Daoy (cell line): ENCODE measurements at regions not wholly inside any gene's neighbourhood (a gene's known extent, or its start where the extent isn't known, plus 50 kb on each side); places are given as distances from the start of the nearest gene placed in this dataset.
A peak's percentile ranks its signal among the peaks of the same experiment; 100 is the strongest.

ENCODE experiments used
- DNase-seq: peaks from one replicate; pipeline ENCODE4 v3.0.0-alpha.2; 2015; ENCODE audit warnings: low read depth

GRCh38 chr10:4265964-4266363, 481.0 kb upstream of the KLF6 start:
- no peak for DNase-seq

DNA sequence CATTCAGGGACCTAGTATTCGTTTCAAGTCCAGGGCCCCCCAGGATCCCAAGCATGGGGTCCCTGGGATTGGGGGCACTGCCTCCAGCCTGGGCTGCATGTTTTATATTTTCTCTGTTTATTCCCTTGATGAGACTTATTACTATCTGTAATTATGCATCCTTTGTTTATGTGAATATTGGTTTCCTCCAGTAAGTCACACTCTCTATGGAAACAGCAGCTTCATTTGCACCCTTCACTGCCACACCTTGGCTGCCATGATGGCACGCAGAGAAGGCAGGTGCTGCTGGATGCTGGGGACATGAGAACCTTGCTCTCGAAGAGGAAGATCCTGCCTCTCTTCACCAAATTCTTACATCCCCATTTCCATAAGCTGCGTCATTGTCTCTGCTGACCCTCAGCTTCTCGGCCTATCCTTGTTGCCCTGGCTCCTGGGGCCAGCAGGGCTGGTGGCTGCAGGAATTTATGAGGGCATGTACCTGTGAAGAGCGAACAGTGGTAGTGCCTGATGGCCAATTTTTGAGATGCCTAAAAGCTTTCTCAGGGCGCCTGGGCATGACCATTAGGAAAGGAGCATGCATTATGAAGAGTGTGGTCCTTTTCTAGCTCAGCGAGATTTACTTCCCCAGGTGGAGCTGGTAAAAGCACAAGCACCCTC, 479.3 kb upstream of the KLF6 start:
- DNase-seq: no peak

DNA sequence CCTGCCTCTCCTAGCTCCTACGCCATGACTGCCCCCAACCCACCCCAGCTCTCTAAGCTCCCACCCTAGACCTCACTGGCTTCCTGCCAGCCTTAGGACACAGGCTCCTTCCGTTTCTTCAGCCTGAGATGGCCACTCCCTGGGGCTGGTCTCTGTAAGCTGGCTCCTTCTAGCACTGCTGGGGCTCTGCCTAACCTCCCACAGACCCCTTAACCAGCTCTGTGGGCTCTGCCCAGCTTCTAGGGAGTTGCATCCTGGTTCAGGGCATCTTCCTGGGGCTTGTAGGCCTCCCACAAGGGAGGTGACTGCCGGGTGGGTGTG, 478.6 kb upstream of the KLF6 start:
- no peak for DNase-seq

DNA sequence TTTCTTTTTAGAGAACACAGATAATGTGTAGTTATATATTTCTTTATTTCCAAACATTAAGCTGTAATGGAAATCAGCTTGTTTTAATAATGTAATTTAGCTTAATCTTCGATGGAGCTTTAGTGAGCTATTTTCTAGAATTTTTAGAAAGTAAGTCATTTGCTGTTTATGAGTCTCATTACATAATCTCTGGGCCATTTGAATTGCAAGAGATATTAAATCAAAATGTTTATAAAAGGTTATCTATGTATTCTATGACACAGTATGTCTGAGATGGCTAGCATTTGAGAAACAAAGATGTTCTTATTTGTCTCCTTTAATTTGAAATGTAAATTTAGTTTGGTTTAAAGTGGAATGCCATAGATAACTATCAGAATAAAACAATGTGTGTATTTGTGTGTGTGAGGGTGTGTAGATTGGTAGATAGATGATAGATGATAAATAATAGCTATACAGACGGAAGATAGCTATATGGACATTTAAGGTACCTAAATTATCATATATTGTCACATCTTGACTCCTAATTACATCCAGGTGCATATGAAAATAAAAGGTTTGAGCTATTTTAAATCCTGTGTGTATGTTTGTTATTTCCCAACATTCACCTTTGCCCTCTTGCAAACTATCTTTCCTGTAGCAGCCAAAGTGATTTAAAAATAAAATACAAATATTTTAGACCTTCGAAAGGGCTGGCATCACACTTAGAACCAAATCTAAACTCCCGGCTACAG, 478.0 kb upstream of the KLF6 start:
- DNase-seq: no peak

DNA sequence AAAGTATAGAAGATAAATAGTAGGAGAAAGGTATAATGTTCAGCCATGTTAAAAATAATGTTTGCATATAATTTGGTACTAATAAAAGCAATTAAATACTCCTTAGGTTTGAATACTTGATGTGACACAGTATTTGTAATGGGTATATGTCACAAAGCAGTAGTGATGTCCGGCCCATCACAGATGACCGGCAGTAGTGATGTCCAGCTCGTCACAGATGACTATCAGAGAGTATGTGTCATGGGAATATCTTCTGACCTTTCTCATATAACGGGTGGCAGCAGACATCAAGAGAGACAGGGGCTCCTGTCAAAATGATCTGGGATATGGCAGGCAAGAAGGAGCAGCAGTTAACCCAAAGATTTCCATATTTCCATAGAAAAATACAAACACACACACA, 477.4 kb upstream of the KLF6 start:
- no peak for DNase-seq

DNA sequence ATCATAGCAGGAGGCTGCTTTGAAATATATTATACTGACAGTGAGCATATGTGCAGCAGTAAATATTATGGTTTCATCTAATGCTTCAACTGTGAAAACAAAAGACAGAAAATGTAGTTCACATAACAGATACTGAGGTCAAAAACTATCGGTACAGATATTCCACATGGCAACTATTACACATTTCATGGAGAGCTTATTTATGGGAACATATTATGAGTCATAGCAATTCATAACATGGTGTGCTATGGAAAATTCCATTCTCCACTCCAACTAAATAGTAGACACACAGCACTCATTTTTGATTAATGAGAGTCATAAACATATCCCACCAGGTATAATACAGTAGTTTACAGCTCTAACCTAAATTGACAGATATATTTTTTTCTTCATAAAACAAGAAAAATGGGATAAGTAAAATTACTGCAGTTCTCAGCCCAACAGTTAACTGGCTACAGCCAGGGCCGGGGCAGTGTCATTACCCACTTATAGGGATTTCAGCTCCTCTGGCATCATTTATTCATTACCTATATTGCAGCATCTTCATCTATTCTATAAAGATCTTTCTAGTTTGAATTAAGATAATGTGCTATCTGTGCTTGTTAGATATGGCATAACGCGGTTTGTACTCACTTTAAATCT, 475.6 kb upstream of the KLF6 start:
- no peak for DNase-seq

DNA sequence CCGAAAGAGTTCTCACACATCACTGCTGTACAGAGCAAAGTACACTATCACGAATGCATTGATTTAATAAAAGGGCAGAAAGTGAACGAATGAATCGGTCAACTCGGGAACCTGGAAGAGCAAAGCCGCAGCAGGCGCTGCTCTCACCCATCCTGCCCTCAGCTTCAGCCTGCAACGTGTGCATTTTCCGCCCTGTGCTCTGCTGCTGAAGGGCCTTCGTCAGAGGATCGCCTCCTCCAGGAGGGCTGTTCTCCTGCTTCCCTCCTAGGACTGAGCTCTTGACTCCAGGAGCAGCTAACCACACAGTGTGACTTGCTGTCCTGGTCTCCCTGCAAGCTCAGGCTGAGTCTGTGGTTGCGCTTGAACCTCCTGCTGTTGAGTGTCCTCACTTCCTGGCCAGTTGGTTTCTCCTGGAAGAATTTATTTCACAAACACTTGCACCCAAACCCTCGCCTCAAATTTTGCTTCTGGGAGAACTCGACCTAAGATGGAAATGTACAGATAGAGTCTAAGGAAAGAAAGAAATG, 473.0 kb upstream of the KLF6 start:
- DNase-seq: no peak

GRCh38 chr10:4256971-4257370, 472.0 kb upstream of the KLF6 start:
- DNase-seq: no peak

DNA sequence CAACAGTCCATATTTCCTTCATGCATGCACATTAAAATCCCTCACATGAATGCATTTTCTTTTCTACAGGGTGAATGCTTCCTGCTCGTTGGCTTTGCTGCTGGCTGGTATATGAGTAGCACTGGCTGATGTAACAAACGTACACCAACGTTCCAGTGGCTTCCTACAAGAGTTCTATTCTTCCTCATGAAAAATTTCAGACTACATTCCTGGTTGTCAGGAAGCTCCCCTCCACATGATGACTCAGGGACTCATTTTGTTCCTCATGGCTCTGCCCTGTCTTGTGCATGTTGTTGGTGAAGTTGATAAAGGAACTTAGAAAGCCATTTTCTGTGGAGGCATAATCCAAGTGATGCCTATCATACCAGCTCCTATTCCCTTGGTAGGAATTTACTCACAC, 470.7 kb upstream of the KLF6 start:
- no peak for DNase-seq

DNA sequence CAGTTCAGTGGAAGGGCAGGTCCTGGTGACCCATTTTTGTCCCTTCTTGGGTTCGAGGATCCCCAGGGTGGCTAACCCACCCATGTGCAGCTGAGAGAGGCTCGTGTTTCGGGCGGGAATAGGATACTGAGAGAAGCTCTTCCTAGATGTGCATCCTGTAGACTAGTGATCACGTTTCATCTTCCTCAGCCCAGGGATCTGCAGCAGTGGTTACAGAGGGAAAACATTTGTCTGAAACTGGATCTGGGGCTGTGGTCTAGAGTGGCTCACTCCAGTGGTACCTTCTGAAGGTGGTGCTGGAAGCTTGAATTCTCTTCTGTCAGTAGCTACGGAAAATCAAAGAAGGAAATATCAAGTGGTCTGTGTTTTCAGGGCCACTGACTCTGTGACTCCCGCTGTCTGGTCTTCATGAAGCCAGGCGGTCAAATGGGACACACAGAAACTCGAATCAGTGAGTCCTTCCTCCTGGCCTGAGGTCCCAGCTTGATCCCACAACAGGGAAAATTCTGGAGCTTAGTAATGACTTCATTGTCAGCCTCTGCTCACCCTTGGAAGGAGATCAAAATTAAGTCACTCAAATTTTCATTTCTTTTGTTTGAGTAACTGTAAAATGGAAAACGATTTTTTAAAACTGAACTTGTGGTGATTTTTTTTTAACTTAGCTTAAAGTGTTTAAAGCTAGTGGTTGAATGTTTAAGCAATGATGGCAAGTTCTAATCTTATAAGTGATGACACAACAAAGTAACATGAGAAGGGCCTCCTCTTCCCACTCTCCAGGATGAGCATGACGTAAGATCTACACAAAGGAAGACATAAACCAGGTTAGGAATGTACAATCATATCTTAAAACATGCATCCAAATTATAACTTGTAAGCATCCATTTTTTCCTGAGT, 469.3 kb upstream of the KLF6 start:
- peak; percentile 32 for DNase-seq

GRCh38 chr10:4252701-4253100, 467.7 kb upstream of the KLF6 start:
- no peak for DNase-seq

GRCh38 chr10:4250587-4250887, 465.5 kb upstream of the KLF6 start:
- no peak for DNase-seq

- DNase-seq: no peak
Measured at GRCh38 chr10:4249841-4250586, 465.0 kb upstream of the KLF6 start.

DNA sequence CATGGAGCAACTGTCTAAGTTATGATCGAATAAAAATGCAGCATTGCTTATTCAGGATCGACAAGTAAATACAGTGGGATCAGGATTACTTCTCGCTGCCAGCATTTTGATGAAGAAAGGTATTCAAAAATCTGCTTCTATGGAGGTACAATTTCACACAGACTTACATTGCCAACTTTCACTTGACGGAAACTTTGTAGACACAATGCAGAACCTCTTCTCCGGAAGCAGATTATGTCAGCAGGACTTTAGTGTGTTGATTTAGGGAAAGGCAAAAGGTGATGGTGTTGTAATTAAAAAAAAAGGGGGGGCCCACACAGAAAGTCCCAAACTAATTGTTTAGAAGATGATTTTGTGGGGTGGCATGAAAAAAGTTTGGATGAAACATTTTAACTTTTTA, 462.4 kb upstream of the KLF6 start:
- no peak for DNase-seq

DNA sequence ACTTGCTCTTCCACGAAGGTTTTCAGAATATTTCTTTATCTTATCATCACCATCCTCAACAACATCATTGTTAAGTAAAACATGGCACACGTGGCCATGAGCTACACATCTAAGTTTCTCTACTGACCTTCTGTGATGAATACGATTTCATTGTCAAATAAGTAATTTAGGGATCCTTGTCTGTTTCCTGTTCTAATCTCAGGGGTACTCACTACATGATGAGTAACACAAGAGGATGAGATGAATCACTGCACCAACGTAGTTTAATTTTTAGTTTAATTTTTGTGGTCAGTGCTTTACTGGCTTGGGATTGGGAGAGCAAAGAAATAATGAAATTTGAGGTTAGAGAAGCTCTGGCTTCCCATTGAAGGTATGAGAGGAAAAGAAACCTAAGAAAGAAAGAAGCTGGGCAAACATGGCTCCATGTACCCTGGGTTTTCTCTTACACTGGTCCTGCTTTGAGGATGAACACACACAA, 461.9 kb upstream of the KLF6 start:
- DNase-seq: peak; percentile 74

DNA sequence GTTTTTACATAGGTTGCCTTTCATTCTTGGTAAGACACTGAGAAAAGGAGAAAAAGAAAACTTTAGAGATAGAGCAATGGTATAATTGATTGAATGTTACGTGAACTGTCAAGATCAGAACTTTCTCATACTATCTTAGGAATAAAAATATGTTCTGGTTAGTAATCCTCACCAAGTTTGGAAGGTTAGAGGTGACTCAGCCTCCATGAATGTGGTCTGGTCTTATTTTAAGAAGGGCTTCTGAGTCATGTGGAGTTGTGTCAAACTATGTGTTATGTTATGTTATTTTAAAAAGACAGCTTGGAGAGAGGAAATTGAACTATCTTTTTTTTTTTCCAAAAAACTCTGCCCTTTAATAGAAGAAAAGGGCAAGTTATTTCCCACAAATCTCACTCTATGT, 458.6 kb upstream of the KLF6 start:
- DNase-seq: peak; percentile 88

DNA sequence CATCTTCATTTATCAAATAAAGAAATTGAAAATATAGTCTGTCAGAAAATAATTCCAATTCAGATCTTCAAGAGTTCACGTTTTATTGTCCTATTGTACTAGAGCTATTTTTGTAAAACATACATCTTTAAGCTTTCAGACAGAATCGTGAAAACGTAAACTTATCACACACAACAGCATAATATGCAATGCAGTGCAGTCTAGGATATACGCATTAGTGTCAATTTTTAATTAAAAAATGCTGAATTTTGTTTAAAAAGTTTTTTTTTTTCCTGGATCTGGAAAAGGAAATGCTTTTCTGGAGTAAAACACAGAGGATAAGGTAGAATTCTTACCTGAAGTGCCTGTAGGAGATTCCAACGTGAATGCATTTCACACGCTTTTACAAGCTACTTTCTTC, 458.2 kb upstream of the KLF6 start:
- DNase-seq: no peak

- peak; percentile 82 for DNase-seq
Measured at GRCh38 chr10:4242561-4243035, 457.6 kb upstream of the KLF6 start.

GRCh38 chr10:4241724-4242345, 456.8 kb upstream of the KLF6 start:
- DNase-seq: peak; percentile 91

- peak; percentile 70 for DNase-seq
Measured at GRCh38 chr10:4240608-4241197, 455.7 kb upstream of the KLF6 start.
